ENCODE measurements at regions not wholly inside any gene's neighbourhood (a gene's known extent, or its start where the extent isn't known, plus 50 kb on each side); places are given as distances from the start of the nearest gene placed in this dataset.

DNA sequence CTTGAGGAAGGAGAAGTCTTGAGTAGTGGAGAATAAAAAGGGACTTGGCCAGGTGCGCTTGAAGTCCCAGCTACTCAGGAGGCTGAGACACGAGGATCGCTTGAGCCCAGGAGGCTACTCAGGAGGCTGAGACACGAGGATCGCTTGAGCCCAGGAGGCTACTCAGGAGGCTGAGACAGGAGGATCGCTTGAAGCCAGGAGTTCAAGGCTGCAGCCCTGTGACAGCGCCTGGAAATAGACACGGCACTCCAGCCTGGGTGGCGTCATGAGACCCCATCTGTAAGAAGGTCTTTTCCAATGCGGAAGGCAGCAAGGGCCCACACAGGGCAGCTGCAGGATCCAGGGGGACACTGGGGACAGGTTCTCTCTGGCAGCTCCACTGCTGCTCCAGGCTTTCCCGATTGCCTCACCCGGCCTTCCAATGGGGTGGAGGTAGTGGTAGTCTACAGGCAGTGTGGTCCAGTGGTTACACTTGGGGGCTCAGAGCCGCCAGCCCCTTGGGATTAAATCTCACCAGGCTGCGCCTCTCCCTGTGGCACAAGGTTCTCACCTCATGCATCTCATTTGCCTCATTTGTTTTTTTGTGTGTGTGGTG is 143.4 kb downstream of the SEC14L1 start:
- TF ChIP-seq, protein P1, sequence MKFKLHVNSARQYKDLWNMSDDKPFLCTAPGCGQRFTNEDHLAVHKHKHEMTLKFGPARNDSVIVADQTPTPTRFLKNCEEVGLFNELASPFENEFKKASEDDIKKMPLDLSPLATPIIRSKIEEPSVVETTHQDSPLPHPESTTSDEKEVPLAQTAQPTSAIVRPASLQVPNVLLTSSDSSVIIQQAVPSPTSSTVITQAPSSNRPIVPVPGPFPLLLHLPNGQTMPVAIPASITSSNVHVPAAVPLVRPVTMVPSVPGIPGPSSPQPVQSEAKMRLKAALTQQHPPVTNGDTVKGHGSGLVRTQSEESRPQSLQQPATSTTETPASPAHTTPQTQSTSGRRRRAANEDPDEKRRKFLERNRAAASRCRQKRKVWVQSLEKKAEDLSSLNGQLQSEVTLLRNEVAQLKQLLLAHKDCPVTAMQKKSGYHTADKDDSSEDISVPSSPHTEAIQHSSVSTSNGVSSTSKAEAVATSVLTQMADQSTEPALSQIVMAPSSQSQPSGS (IDR thresholded peaks at IDR 0.05; ENCODE audit: low read length): no peak
- TF ChIP-seq GABPA (IDR thresholded peaks at IDR 0.05; ENCODE audit: borderline replicate concordance, insufficient read depth, low read length) (no peak), RXRA (IDR thresholded peaks at IDR 0.05; ENCODE audit: insufficient read depth, low read depth, low read length) (no peak), HDAC6 (IDR thresholded peaks at IDR 0.05; ENCODE audit: low read depth, low read length) (no peak), TAF1 (IDR thresholded peaks at IDR 0.05; ENCODE audit: low read depth, low read length) (no peak), POLR2A (IDR thresholded peaks at IDR 0.05; ENCODE audit: control extremely low read depth in 1 of 2, low read depth in 2 of 2, low read length in 2 of 2) (no peak)
- TF ChIP-seq, protein P2, sequence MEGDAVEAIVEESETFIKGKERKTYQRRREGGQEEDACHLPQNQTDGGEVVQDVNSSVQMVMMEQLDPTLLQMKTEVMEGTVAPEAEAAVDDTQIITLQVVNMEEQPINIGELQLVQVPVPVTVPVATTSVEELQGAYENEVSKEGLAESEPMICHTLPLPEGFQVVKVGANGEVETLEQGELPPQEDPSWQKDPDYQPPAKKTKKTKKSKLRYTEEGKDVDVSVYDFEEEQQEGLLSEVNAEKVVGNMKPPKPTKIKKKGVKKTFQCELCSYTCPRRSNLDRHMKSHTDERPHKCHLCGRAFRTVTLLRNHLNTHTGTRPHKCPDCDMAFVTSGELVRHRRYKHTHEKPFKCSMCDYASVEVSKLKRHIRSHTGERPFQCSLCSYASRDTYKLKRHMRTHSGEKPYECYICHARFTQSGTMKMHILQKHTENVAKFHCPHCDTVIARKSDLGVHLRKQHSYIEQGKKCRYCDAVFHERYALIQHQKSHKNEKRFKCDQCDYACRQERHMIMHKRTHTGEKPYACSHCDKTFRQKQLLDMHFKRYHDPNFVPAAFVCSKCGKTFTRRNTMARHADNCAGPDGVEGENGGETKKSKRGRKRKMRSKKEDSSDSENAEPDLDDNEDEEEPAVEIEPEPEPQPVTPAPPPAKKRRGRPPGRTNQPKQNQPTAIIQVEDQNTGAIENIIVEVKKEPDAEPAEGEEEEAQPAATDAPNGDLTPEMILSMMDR (IDR thresholded peaks at IDR 0.05; ENCODE audit: control extremely low read depth in 1 of 3, insufficient read depth in 1 of 3, low read depth in 1 of 3, low read length in 3 of 3): no peak
